Activated naive CD4-positive, alpha-beta T cell treated with anti-CD3 and anti-CD28 coated beads for 36 hours (primary cell): ENCODE measurements at regions not wholly inside any gene's neighbourhood (a gene's known extent, or its start where the extent isn't known, plus 50 kb on each side); places are given as distances from the start of the nearest gene placed in this dataset.
"Not testable (repeated sequence)": the region's sequence is repeated elsewhere in the genome, so short reads cannot be mapped to it uniquely, and the experiment has no call there.

Experiments used
- CTCF ChIA-PET: fragments of 350-600 bp; sonication (Branson Sonifier 250); formaldehyde crosslinking; loops from one replicate; lab custom pipeline; 2021; ENCODE audit warnings: antibody characterized with exemption; lab: Charles Lee
- DNase-seq: peaks from one replicate; pipeline ENCODE4 v3.0.0-alpha.2; 2020
- H3K27ac Mint-ChIP-seq: one replicate; pipeline ENCODE4 v1.8.0; 2021; ENCODE audit warnings: mild to moderate bottlenecking, mixed read lengths
- H3K27me3 Mint-ChIP-seq: one replicate; pipeline ENCODE4 v1.8.0; 2021; ENCODE audit warnings: low read depth, mixed read lengths
- H3K36me3 Mint-ChIP-seq: one replicate; pipeline ENCODE4 v1.8.0; 2021; ENCODE audit warnings: low read depth, mixed read lengths
- H3K4me1 Mint-ChIP-seq: one replicate; pipeline ENCODE4 v1.8.0; 2021; ENCODE audit warnings: low read depth, mixed read lengths
- H3K4me3 Mint-ChIP-seq: one replicate; pipeline ENCODE4 v1.8.0; 2021; ENCODE audit warnings: mild to moderate bottlenecking, moderate library complexity, mixed read lengths
- H3K9me3 Mint-ChIP-seq: one replicate; pipeline ENCODE4 v1.8.0; 2021; ENCODE audit warnings: mixed read lengths
- intact Hi-C: fragments of 100-400 bp; cut with micrococcal nuclease; formaldehyde crosslinking; loops from one replicate; pipeline ENCODE4 v1.15.1; 2023

DNA sequence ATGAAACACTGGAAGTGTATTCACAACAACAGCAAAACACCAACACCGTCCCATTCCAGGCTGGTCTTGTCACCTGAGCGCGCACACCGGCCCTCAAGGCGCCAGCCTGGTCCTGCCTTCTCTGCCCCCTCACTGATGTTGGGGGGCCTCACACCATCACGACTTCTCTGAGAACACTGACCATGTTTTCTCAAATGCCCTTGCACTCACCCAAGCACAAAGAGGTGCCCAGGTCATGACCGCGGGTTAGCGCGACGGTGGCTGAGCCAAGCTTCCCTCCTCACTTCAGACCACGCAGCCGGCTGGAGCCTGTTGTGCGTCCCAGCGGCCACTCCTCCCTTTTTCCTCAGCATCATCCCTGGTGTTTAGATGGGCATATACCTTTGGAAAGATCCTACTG is 101.3 kb upstream of the SALL3 start:
- DNase-seq = no peak
- CTCF ChIA-PET = no interaction called here
- no peaks in the 10 kb centered on the region for H3K36me3 Mint-ChIP-seq
- H3K4me1 Mint-ChIP-seq = no peaks in the 10 kb centered on the region
- intact Hi-C loops = loop anchor here (10.0 kb wide), 1 partner anchor 766 kb away; no protein-coding TSS in a partner anchor
- no peak overlapping the region for H3K4me3 Mint-ChIP-seq
- H3K9me3 Mint-ChIP-seq = no peaks in the 10 kb centered on the region
- no peak overlapping the region for H3K27ac Mint-ChIP-seq
- H3K27me3 Mint-ChIP-seq = peaks cover 12% of the 10 kb centered on the region

DNA sequence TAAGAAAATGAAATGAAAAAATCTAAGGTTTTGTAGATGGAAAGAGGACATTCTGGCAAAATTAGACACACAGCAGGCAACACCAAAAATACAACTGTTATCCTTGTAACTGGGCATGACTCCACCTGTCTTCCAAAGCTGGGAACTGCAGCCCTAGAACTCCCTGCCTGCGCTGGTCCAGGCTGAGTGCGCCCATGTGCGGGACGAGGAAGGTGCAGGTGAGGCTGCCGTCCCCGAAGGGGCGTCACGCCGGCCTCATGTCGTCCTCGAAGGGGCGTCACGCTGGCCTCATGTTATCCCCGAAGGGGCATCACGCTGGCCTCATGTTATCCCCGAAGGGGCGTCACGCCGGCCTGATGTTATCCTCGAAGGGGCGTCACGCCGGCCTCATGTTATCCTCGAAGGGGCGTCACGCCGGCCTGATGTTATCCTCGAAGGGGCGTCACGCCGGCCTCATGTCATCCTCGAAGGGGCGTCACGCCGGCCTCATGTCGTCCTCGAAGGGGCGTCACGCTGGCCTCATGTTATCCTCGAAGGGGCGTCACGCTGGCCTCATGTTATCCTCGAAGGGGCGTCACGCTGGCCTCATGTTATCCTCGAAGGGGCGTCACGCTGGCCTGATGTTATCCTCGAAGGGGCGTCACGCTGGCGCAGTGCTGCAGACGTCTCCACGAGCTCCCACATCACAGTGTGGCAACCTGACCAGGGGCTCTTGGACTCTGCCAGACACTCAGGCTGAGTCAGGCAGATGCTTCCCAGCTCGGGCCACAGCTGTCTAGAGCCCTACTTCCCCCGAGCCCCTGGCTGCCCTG is 100.3 kb upstream of the SALL3 start:
- H3K27ac Mint-ChIP-seq, DNase-seq, H3K36me3 Mint-ChIP-seq, CTCF ChIA-PET, H3K9me3 Mint-ChIP-seq, H3K4me1 Mint-ChIP-seq, H3K4me3 Mint-ChIP-seq: not testable (repeated sequence)
- H3K27me3 Mint-ChIP-seq = peaks cover 12% of the 10 kb centered on the region
- intact Hi-C loops = loop anchor here (10.0 kb wide), 1 partner anchor 766 kb away; no protein-coding TSS in a partner anchor

DNA sequence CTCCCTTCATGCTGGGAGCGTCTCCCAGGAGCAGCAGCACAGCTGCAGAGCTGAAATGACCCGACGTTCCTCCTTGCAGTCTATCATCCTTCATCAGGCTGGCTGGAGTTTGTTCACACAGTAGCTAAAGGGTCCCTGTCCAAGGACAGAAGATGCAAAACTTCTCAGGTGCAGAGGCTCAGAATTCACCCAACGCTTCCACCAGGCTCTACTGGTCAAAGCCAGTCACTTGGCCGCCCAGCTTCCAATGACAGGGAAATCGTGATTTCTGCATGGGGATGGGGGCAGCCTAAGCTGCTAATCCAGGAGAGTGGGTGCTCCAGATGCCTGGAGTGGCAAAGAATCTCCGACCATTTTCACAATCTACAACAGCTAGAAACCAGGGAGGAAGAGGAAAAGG is 97.0 kb upstream of the SALL3 start:
- H3K27ac Mint-ChIP-seq = no peak overlapping the region
- H3K27me3 Mint-ChIP-seq = peaks cover 7% of the 10 kb centered on the region
- intact Hi-C loops = no loop called here
- DNase-seq = no peak
- H3K9me3 Mint-ChIP-seq = peaks cover 17% of the 10 kb centered on the region
- no peaks in the 10 kb centered on the region for H3K36me3 Mint-ChIP-seq
- CTCF ChIA-PET = no interaction called here
- no peak overlapping the region for H3K4me3 Mint-ChIP-seq
- no peaks in the 10 kb centered on the region for H3K4me1 Mint-ChIP-seq

DNA sequence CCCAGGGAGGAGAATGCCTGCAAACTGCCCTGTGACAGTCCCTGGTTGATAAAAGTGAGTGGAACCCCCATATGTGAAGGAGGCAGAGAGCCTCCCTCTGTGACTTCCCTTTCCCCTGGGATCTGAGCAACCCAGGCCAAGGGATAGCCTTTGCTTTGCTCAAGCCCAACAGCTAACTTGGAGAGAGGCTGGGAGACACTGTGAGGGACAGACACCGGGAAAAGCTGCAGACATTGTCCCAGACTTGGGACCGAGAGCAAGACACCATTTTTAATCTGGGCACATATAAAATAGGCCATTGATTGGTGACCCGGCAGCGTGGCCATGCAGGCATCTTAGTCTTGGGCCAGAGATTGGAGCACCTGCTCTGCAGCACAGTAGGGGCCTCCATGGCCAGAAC is 96.1 kb upstream of the SALL3 start:
- Mint-ChIP-seq H3K27ac (no peak overlapping the region), H3K27me3 (peaks cover 7% of the 10 kb centered on the region), H3K4me1 (no peaks in the 10 kb centered on the region), H3K4me3 (no peak overlapping the region), H3K9me3 (peaks cover 19% of the 10 kb centered on the region), H3K36me3 (no peaks in the 10 kb centered on the region)
- intact Hi-C loops = no loop called here
- CTCF ChIA-PET = no interaction called here
- no peak for DNase-seq

DNA sequence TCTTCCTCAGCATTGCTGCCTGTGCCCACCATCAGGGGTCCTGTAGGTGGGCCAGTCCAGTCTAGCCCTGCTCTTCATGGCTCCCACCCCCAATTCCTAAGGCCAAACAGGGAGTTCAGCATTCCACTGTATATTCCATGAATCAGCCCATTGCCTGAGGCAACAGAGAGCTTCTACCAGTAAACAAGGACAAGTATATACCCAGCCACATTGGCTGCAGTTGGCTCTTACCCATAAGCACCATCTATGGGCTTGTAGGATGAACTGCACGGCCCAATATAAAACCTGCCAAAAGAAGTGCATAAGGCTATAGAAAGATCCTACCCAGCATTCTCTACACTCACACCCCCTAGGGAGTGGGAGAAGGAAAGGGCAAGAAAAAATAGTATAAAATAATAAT is 95.1 kb upstream of the SALL3 start:
- H3K9me3 Mint-ChIP-seq = peaks cover 29% of the 10 kb centered on the region
- peaks cover 1% of the 10 kb centered on the region for H3K36me3 Mint-ChIP-seq
- H3K4me1 Mint-ChIP-seq = no peaks in the 10 kb centered on the region
- intact Hi-C loops = no loop called here
- H3K27me3 Mint-ChIP-seq = peaks cover 7% of the 10 kb centered on the region
- H3K4me3 Mint-ChIP-seq = no peak overlapping the region
- H3K27ac Mint-ChIP-seq = no peak overlapping the region
- CTCF ChIA-PET = interaction anchor here (0.6 kb wide), 1 partner anchor 18 kb away, joined by 4 read pairs; no protein-coding TSS in a partner anchor
- no peak for DNase-seq

DNA sequence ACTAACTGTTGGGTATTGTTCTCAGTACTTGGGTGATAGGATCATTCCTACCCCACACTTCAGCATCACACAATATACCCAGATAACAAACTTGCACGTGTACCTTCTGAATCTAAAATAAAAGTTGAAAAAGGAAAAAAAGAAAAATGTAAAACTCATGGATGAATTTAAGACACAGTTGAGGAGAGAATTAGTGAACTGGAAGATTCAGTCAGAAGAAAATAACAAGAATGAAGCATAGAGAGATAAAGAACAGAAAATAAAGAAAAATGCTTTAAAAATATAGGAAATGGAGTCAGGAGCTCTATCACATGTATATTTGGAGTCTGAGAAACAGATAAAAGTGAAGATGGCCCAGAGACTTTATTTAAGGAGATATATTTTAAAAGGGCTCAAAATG is 90.4 kb upstream of the SALL3 start:
- peaks cover 29% of the 10 kb centered on the region for H3K9me3 Mint-ChIP-seq
- no peaks in the 10 kb centered on the region for H3K27me3 Mint-ChIP-seq
- no peak overlapping the region for H3K4me3 Mint-ChIP-seq
- CTCF ChIA-PET = no interaction called here
- no peaks in the 10 kb centered on the region for H3K4me1 Mint-ChIP-seq
- DNase-seq = no peak
- H3K36me3 Mint-ChIP-seq = peaks cover 1% of the 10 kb centered on the region
- no peak overlapping the region for H3K27ac Mint-ChIP-seq
- intact Hi-C loops = no loop called here

DNA sequence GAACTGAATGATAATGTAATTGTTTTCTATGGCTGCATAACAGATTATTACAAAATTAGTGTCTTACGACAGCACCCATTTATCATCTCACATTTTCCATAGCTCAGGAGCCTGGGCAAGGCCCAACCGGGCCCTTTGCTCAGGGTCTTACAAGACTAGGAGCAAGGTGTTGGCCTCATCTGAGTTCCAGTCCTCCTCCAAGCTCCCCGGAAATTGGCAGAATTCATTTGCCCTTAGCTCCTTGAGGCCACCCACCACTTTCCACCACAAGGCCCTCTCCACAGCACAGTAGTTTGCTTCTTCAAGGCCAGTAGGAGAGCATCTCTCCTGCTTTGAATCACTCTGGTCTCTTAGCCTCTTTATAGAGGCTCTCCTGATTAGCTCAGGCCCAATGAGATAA is 89.2 kb upstream of the SALL3 start:
- peaks cover 24% of the 10 kb centered on the region for H3K9me3 Mint-ChIP-seq
- no peaks in the 10 kb centered on the region for H3K4me1 Mint-ChIP-seq
- H3K36me3 Mint-ChIP-seq = peaks cover 1% of the 10 kb centered on the region
- DNase-seq = no peak
- CTCF ChIA-PET = interaction anchor here (0.9 kb wide), 1 partner anchor 21 kb away, joined by 3 read pairs; no protein-coding TSS in a partner anchor
- H3K4me3 Mint-ChIP-seq = no peak overlapping the region
- intact Hi-C loops = no loop called here
- H3K27me3 Mint-ChIP-seq = no peaks in the 10 kb centered on the region
- H3K27ac Mint-ChIP-seq = no peak overlapping the region

DNA sequence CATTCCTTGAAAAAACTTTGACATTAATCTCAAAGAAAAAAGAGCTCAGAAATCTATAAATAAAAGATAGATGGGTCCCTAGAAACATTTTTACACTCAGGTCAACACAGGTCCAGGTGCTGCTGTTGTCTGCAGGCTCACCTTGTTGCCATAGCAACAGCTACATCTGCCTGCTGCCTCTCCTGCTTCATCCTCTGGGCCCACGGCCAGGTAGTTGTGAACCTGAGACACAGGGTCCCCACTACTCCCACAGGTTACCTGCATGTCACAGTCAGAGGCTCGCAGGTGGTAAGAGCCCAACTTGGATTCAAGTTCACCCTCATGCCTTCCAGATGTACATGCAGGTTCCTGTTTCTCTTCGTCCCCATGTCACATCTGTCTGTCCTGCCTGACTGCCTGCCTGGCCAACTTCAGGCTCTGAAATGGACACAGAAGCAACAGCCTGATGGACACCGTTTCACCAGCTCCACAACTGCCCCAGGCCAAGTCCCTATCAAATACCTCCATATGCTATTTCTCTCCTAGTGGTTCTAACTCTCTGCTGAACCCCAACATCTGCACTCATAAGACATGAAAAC is 88.3 kb upstream of the SALL3 start:
- Mint-ChIP-seq H3K4me3 (no peak overlapping the region), H3K36me3 (peaks cover 1% of the 10 kb centered on the region), H3K27ac (no peak overlapping the region), H3K4me1 (no peaks in the 10 kb centered on the region), H3K9me3 (peaks cover 23% of the 10 kb centered on the region), H3K27me3 (no peaks in the 10 kb centered on the region)
- DNase-seq = no peak
- CTCF ChIA-PET = no interaction called here
- intact Hi-C loops = no loop called here

DNA sequence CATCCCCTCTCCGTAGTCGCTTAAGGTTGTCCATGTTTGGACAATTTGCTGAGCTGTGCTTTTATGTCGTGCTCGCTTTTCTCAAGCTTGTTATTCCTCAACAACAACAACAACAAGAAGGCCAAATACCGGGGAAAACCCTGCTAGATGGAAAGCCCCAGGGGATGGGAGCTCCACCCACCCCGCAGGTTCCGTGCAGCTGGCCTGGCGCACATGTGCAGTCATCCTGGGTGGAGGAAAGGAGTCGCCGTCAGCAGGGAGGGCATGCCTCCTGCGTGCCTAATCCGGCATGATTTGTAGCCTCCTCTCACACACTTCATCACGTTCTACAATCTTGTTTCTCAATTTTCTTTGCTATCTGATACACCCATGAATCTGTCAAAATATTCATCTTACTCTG is 87.4 kb upstream of the SALL3 start:
- Mint-ChIP-seq H3K36me3 (peaks cover 1% of the 10 kb centered on the region), H3K27me3 (no peaks in the 10 kb centered on the region), H3K4me1 (no peaks in the 10 kb centered on the region), H3K27ac (no peak overlapping the region), H3K4me3 (no peak overlapping the region), H3K9me3 (peaks cover 14% of the 10 kb centered on the region)
- intact Hi-C loops = no loop called here
- CTCF ChIA-PET = no interaction called here
- no peak for DNase-seq

DNA sequence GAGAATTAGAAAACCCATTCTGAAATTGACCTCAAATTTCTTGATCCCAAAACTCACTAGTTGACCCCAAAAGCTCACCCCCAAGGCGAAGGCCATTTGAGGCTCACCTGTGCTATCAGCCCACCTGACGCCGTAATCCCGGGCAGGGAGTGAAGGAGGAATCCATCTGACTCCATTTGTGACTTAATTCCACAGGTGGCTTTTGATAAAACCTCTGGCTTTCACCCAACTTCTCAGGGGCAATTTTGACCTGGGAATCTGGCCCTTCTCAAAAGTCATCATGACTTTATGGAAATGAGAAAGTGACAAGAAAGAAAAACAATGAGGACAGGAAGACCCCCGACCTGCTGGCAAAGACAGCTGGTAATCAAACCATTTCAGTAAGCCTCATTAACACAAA is 86.9 kb upstream of the SALL3 start:
- intact Hi-C loops = no loop called here
- CTCF ChIA-PET = no interaction called here
- H3K27me3 Mint-ChIP-seq = no peaks in the 10 kb centered on the region
- H3K4me1 Mint-ChIP-seq = no peaks in the 10 kb centered on the region
- peaks cover 1% of the 10 kb centered on the region for H3K36me3 Mint-ChIP-seq
- DNase-seq = no peak
- no peak overlapping the region for H3K4me3 Mint-ChIP-seq
- peaks cover 12% of the 10 kb centered on the region for H3K9me3 Mint-ChIP-seq
- H3K27ac Mint-ChIP-seq = no peak overlapping the region

DNA sequence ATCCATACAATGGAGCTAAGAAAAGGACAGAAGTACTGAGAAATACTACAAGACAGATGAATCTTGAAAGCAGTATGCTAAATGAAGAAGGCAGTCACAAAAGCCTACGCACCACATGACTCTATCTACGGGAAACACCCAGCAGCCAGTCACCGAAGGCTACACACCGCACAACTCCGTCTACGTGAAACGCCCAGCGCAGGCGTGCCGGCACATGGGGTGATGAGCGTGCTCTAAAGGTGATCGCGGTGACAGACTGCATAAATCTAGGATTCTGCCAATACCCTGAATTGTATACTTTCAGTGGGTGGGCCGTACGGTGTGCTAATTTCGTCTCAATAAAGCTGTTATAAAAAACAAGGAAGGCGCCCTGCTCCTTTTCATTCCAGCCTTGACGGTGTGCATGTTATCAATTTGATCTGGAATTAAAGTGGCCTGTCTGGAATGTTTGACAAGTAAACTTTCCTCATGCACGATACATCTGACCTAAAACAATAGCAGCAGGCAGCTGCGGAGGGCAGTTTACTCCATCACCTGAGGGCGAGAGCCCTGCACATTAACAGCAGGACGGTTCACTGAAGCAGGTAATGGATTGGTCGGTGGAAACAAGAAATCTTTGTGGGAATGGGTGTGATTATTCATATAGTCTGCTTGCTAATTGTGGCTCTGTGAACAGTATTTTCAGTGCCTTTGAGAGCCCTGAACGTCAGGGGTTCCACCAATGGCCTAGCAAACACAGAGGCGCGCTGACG is 86.2 kb upstream of the SALL3 start:
- Mint-ChIP-seq H3K4me1 (no peaks in the 10 kb centered on the region), H3K27me3 (no peaks in the 10 kb centered on the region), H3K4me3 (no peak overlapping the region), H3K36me3 (peaks cover 1% of the 10 kb centered on the region), H3K27ac (no peak overlapping the region), H3K9me3 (peaks cover 11% of the 10 kb centered on the region)
- intact Hi-C loops = no loop called here
- CTCF ChIA-PET = no interaction called here
- no peak for DNase-seq

DNA sequence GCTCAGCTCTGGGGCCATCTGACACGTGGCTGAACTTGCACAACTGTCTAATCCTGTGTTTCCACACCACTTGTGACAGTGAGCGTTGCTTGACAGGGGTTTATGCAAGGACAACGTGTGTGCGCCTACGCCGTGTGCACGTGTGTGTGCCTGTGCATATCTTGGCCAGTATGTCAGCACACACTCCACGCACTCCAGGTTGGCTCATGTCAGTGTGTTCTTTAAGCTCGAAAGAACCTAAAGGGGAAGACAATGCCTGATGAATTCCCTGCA is 85.6 kb upstream of the SALL3 start:
- intact Hi-C loops = no loop called here
- Mint-ChIP-seq H3K4me1 (no peaks in the 10 kb centered on the region), H3K27me3 (no peaks in the 10 kb centered on the region), H3K36me3 (peaks cover 1% of the 10 kb centered on the region), H3K27ac (no peak overlapping the region), H3K4me3 (no peak overlapping the region), H3K9me3 (peaks cover 5% of the 10 kb centered on the region)
- CTCF ChIA-PET = no interaction called here
- DNase-seq = no peak
